ENCODE measurements at regions not wholly inside any gene's neighbourhood (a gene's known extent, or its start where the extent isn't known, plus 50 kb on each side); places are given as distances from the start of the nearest gene placed in this dataset.

GRCh38 chr2:8197825-8198224, 484.0 kb upstream of the ID2 start:
- H3K9me3 ChIP-seq (ENCODE audit: control insufficient read depth, low read depth, low read length): no peaks in the 10 kb centered on the region
- no peaks in the 10 kb centered on the region for H3K23me2 ChIP-seq (ENCODE audit: insufficient read length, low read depth, low read length, poor library complexity, severe bottlenecking)
- H2BK15ac ChIP-seq (ENCODE audit: low read depth, low read length): no peak overlapping the region
- no peak overlapping the region for H4K8ac ChIP-seq (replicated peaks; ENCODE audit: insufficient read length, low read depth, low read length)
- H3K27ac ChIP-seq (ENCODE audit: insufficient read length, low read depth, low read length): no peak overlapping the region
- no peaks in the 10 kb centered on the region for H3K79me2 ChIP-seq (ENCODE audit: insufficient read depth, low read length)
- no peak overlapping the region for H4K5ac ChIP-seq (ENCODE audit: insufficient read length, low read depth, low read length)
- no peak overlapping the region for H2BK5ac ChIP-seq (ENCODE audit: insufficient read length, low read length)
- no peak overlapping the region for H3K4me2 ChIP-seq (ENCODE audit: insufficient read depth, insufficient read length, low read length)
- no peak overlapping the region for H3T11ph ChIP-seq (ENCODE audit: low read length)
- H2BK12ac ChIP-seq (ENCODE audit: insufficient read length, low read depth, low read length): no peak overlapping the region
- no peak overlapping the region for H2AK5ac ChIP-seq (ENCODE audit: insufficient read length, low read length)
- H3K4ac ChIP-seq (ENCODE audit: low read depth, low read length): no peak overlapping the region
- H3K4me1 ChIP-seq (ENCODE audit: insufficient read depth, low read length): 0 out of 2 replicates have a peak, but pooled peaks cover 2% of the 10 kb centered on the region
- no peaks in the 10 kb centered on the region for H3K79me1 ChIP-seq (ENCODE audit: insufficient read depth, low read depth, low read length, poor library complexity, severe bottlenecking)
- H4K91ac ChIP-seq (ENCODE audit: insufficient read length, low read depth, low read length): no peak overlapping the region
- Mint-ChIP-seq H3K4me3 (no peak overlapping the region), H3K36me3 (ENCODE audit: insufficient read depth in 1 of 3, low read depth in 3 of 3) (no peaks in the 10 kb centered on the region; a peak in 2 of 7 replicates), H3K27ac (no peak overlapping the region), H3K9me3 (no peaks in the 10 kb centered on the region; a peak in 2 of 5 replicates), H3K4me1 (peaks cover 19 to 22% of the 10 kb centered on the region in 2 experiments), H3K27me3 (ENCODE audit: low read depth) (peaks cover 3% of the 10 kb centered on the region; the same call in 1 of the 2 replicates)
- H3K23ac ChIP-seq (ENCODE audit: insufficient read length, low read depth, low read length): no peak overlapping the region
- no peaks in the 10 kb centered on the region for H3K27me3 ChIP-seq (ENCODE audit: insufficient read depth, low read length)
- DNase-seq: no peak
- H2BK20ac ChIP-seq (ENCODE audit: low read depth, low read length, poor library complexity, severe bottlenecking): no peak overlapping the region
- H3K9ac ChIP-seq (ENCODE audit: extremely low read depth, insufficient read length, low read length): no peak overlapping the region
- TF ChIP-seq CTCF (conservative IDR thresholded peaks at IDR 0.05): no peak
- no peak overlapping the region for H3K14ac ChIP-seq (ENCODE audit: insufficient read depth, low read length)
- no peak overlapping the region for H3K18ac ChIP-seq (ENCODE audit: insufficient read length, low read depth, low read length)
- no peak overlapping the region for H2AFZ ChIP-seq (ENCODE audit: low read length)
- no CpG with 5 or more reads among the region's 1 CpG for WGBS (ENCODE audit: extremely low coverage, insufficient read length, low lambda C conversion rate)
- no peaks in the 10 kb centered on the region for H4K20me1 ChIP-seq (ENCODE audit: control insufficient read depth, insufficient read depth, insufficient read length)
- no peak overlapping the region for H2BK120ac ChIP-seq (ENCODE audit: low read depth, low read length, poor library complexity, severe bottlenecking)
- H3K56ac ChIP-seq (ENCODE audit: insufficient read length, low read depth, low read length): no peak overlapping the region

Measured in H9 (cell line).